GM18867 (cell line): ENCODE measurements at regions not wholly inside any gene's neighbourhood (a gene's known extent, or its start where the extent isn't known, plus 50 kb on each side); places are given as distances from the start of the nearest gene placed in this dataset.

ENCODE experiments used
- ATAC-seq: cut with Tn5 transposase; IDR thresholded peaks from one replicate; pipeline ENCODE4 v1.9.1; 2021; ENCODE audit warnings: mild to moderate bottlenecking, moderate library complexity; ENCODE audit not compliant: unreplicated experiment

GRCh38 chr7:153354071-153354470 lies 594.5 kb downstream of the ACTR3B start:
- no peak for ATAC-seq

- ATAC-seq, result no peak
Observed at GRCh38 chr7:153370092-153370491, 610.5 kb downstream of the ACTR3B start.

GRCh38 chr7:153380636-153381035 lies 621.1 kb downstream of the ACTR3B start:
- no peak for ATAC-seq

GRCh38 chr7:153381275-153382040 lies 621.9 kb downstream of the ACTR3B start:
- peak; percentile 92 for ATAC-seq

- ATAC-seq, result no peak
Observed at GRCh38 chr7:153382641-153383101, 623.1 kb downstream of the ACTR3B start.

GRCh38 chr7:153383781-153384180 lies 624.2 kb downstream of the ACTR3B start:
- no peak for ATAC-seq

- no peak for ATAC-seq
Observed at GRCh38 chr7:153385502-153385901, 626.0 kb downstream of the ACTR3B start.

GRCh38 chr7:153386556-153386955 lies 627.0 kb downstream of the ACTR3B start:
- no peak for ATAC-seq

GRCh38 chr7:153388611-153389010 lies 629.1 kb downstream of the ACTR3B start:
- ATAC-seq, result no peak

- ATAC-seq, result no peak
Observed at GRCh38 chr7:153389261-153389660, 629.7 kb downstream of the ACTR3B start.

- ATAC-seq, result no peak
Observed at GRCh38 chr7:153390955-153391354, 631.4 kb downstream of the ACTR3B start.

- ATAC-seq, result no peak
Observed at GRCh38 chr7:153392726-153393125, 633.2 kb downstream of the ACTR3B start.

GRCh38 chr7:153393666-153394065 lies 634.1 kb downstream of the ACTR3B start:
- no peak for ATAC-seq

- no peak for ATAC-seq
Observed at GRCh38 chr7:153396475-153396874, 636.9 kb downstream of the ACTR3B start.

GRCh38 chr7:153397459-153397858 lies 637.9 kb downstream of the ACTR3B start:
- ATAC-seq, result no peak

- ATAC-seq, result no peak
Observed at GRCh38 chr7:153397906-153398305, 638.4 kb downstream of the ACTR3B start.

- no peak for ATAC-seq
Observed at GRCh38 chr7:153398370-153398769, 638.8 kb downstream of the ACTR3B start.

- ATAC-seq, result no peak
Observed at GRCh38 chr7:153398789-153399553, 639.4 kb downstream of the ACTR3B start.

- no peak for ATAC-seq
Observed at GRCh38 chr7:153399554-153399940, 640.0 kb downstream of the ACTR3B start.

GRCh38 chr7:153400735-153401593 lies 641.4 kb downstream of the ACTR3B start:
- no peak for ATAC-seq
